Fibroblast of lung (primary cell): ENCODE measurements at regions not wholly inside any gene's neighbourhood (a gene's known extent, or its start where the extent isn't known, plus 50 kb on each side); places are given as distances from the start of the nearest gene placed in this dataset.

Experiments used
- CTCF ChIP-seq, 2 donors: IDR thresholded peaks in 1 of 2; conservative IDR thresholded peaks in 1 of 2; 1 replicate in 1 of 2; 2 replicates in 1 of 2; pipeline ENCODE4 v1.5.1; 2011 to 2012; ENCODE audit warnings: low read length in 2 of 2, control low read depth in 1 of 2, inconsistent platforms in 1 of 2, low read depth in 1 of 2, mild to moderate bottlenecking in 1 of 2
- EZH2 ChIP-seq: IDR thresholded peaks from 2 replicates; pipeline ENCODE4 v1.5.1; 2012; ENCODE audit warnings: low read length, control low read depth, mild to moderate bottlenecking; ENCODE audit errors: missing control alignments

GRCh38 chr6:8535519-8535918, 100.2 kb upstream of the SLC35B3 start:
- TF ChIP-seq CTCF (conservative IDR thresholded peaks at IDR 0.05 in 1 of 2, IDR thresholded peaks at IDR 0.05 in 1 of 2; ENCODE audit: low read depth in 1 of 2, low read length in 2 of 2) (no peak), EZH2 (no peak)
